Pancreas (tissue), 10 donors: ENCODE measurements at regions not wholly inside any gene's neighbourhood (a gene's known extent, or its start where the extent isn't known, plus 50 kb on each side); places are given as distances from the start of the nearest gene placed in this dataset.
"Not testable (repeated sequence)": the region's sequence is repeated elsewhere in the genome, so short reads cannot be mapped to it uniquely, and the experiment has no call there.

Source experiments
- ATAC-seq, 4 donors: fragments of 200-7000 bp; cut with Tn5 transposase; one replicate each; pipeline versions ENCODE4 v1.8.0 to v1.9.1; 2020; ENCODE audit warnings: mild to moderate bottlenecking in 4 of 4, moderate library complexity in 4 of 4
- DNase-seq, 6 donors: peaks; one replicate each; pipeline ENCODE4 v3.0.0-alpha.2; 2020
- FAIRE-seq: peaks from 2 replicates; lab custom pipeline; 2012; peaks lifted over from hg19 to GRCh38; lab: Jason Lieb, UNC
- H3K27ac ChIP-seq, 4 donors: fragments of 200-600 bp; sonication (generic); 1 replicate in 3 of 4; 2 replicates in 1 of 4; pipeline versions ENCODE4 v1.5.0 to v1.8.0; 2020
- H3K27me3 ChIP-seq, 4 donors: fragments of 200-600 bp; one replicate each; pipeline ENCODE4 v1.8.0; 2021
- H3K36me3 ChIP-seq, 3 donors: fragments of 200-600 bp; sonication (generic) in 1 of 3; one replicate each; pipeline versions ENCODE4 v1.5.0 to v1.8.0; 2020 to 2021
- H3K4me1 ChIP-seq, 3 donors: fragments of 200-600 bp; one replicate each; pipeline ENCODE4 v1.8.0; 2021
- H3K4me3 ChIP-seq, 4 donors: fragments of 200-600 bp; sonication (generic) in 2 of 4; one replicate each; pipeline versions ENCODE4 v1.5.0 to v1.8.0; 2020 to 2021
- H3K9me3 ChIP-seq, 4 donors: fragments of 200-600 bp; one replicate each; pipeline ENCODE4 v1.8.0; 2021
- CTCF ChIP-seq, 4 donors: fragments of 200-600 bp; sonication (generic) in 3 of 4; IDR thresholded peaks; one replicate each; pipeline versions ENCODE4 v1.5.0 to v1.8.0; 2021; ENCODE audit warnings: antibody characterized with exemption in 4 of 4
- WGBS, 2 donors: extraction: QIAGEN DNeasy Blood & Tissue Kit; methylation state at CpG; one replicate each; pipeline ENCODE4 v1.1.7; 2013; 5-methylcytosine and 5-hydroxymethylcytosine counted together
- intact Hi-C, 3 donors: fragments of 100-400 bp; cut with DNase I; formaldehyde crosslinking; loops; one replicate each; pipeline versions ENCODE4 v1.11.1 to v1.14.2; 2022
- donor health status: healthy with polysubstance abuse.
- donor health status: DM: no; HTN: no; CAD: no; lungs with moderate emphysema.
- donor health status: DM: no; HTN: no; CAD: no.
- donor health status: control.
- donor health status: control.
- donor health status: Bipolar disorder and iron deficiency.
- donor health status: DM: yes; HTN: yes; CAD: no.
- donor health status: DM: no; HTN: no; CAD: no.
- donor health status: DM: no; HTN: no; CAD: no.
- donor health status: DM: yes; HTN: yes; CAD: no.

- no peaks in the 10 kb centered on the region for H3K27me3 ChIP-seq
- H3K27ac ChIP-seq: no peak overlapping the region
- H3K4me1 ChIP-seq: no peaks in the 10 kb centered on the region
- FAIRE-seq: no peak
- ATAC-seq: peak in 1 of 4 donors; percentile 31
- H3K4me3 ChIP-seq: no peak overlapping the region
- no peak for DNase-seq
- no peaks in the 10 kb centered on the region for H3K9me3 ChIP-seq
- no peak for TF ChIP-seq CTCF (IDR thresholded peaks at IDR 0.05)
- intact Hi-C loops: no loop called here
- no peaks in the 10 kb centered on the region for H3K36me3 ChIP-seq
- 57 to 59% methylated on average over 3 of the region's 3 CpGs for WGBS, 2 donors
Observed at GRCh38 chr12:105445249-105445648, 114.8 kb downstream of the C12orf75 start.

- peak overlapping the region in 1 of 4 donors; percentile 4 for H3K27ac ChIP-seq
- no peak for TF ChIP-seq CTCF (IDR thresholded peaks at IDR 0.05)
- ATAC-seq (peak in 3 of 4 donors; percentile 63 to 86 (median 66)), DNase-seq (no peak), FAIRE-seq (no peak)
- no peaks in the 10 kb centered on the region for H3K36me3 ChIP-seq
- H3K4me1 ChIP-seq: no peaks in the 10 kb centered on the region
- H3K9me3 ChIP-seq: no peaks in the 10 kb centered on the region
- intact Hi-C loops: no loop called here
- H3K27me3 ChIP-seq: no peaks in the 10 kb centered on the region
- 27 to 29% methylated on average over 1 of the region's 1 CpG for WGBS, 2 donors
- no peak overlapping the region for H3K4me3 ChIP-seq
Observed at GRCh38 chr12:105445649-105446048, 115.2 kb downstream of the C12orf75 start.

GRCh38 chr12:105446460-105446859 is 116.0 kb downstream of the C12orf75 start:
- DNase-seq, H3K4me3 ChIP-seq, ATAC-seq, H3K36me3 ChIP-seq, H3K4me1 ChIP-seq, H3K27me3 ChIP-seq, H3K27ac ChIP-seq, H3K9me3 ChIP-seq, FAIRE-seq, intact Hi-C loops: not testable (repeated sequence)
- 82 to 96% methylated on average over 2 of the region's 2 CpGs for WGBS, 2 donors

GRCh38 chr12:105449431-105449830 is 118.9 kb downstream of the C12orf75 start:
- 58 to 67% methylated on average over 6 of the region's 6 CpGs for WGBS, 2 donors
- H3K27ac ChIP-seq: no peak overlapping the region
- FAIRE-seq (no peak), DNase-seq (no peak), ATAC-seq (no peak)
- H3K4me1 ChIP-seq: no peaks in the 10 kb centered on the region
- no peaks in the 10 kb centered on the region for H3K36me3 ChIP-seq
- intact Hi-C loops: no loop called here
- no peak overlapping the region for H3K4me3 ChIP-seq
- no peaks in the 10 kb centered on the region for H3K9me3 ChIP-seq
- no peak for TF ChIP-seq CTCF (IDR thresholded peaks at IDR 0.05)
- no peaks in the 10 kb centered on the region for H3K27me3 ChIP-seq

GRCh38 chr12:105451211-105451610 is 120.7 kb downstream of the C12orf75 start:
- WGBS, 2 donors: 77 to 91% methylated on average over 3 of the region's 3 CpGs
- FAIRE-seq: no peak
- ATAC-seq: peak in 1 of 4 donors; percentile 24

More at GRCh38 chr12:105451211-105451610, 120.7 kb downstream of the C12orf75 start:
- Histone ChIP-seq H3K4me3 (no peak overlapping the region), H3K4me1 (no peaks in the 10 kb centered on the region), H3K27ac (no peak overlapping the region), H3K27me3 (no peaks in the 10 kb centered on the region), H3K9me3 (no peaks in the 10 kb centered on the region), H3K36me3 (no peaks in the 10 kb centered on the region)
- intact Hi-C loops: no loop called here
- TF ChIP-seq CTCF (IDR thresholded peaks at IDR 0.05): no peak
- DNase-seq: no peak
